PC-9 (cell line): ENCODE measurements at regions not wholly inside any gene's neighbourhood (a gene's known extent, or its start where the extent isn't known, plus 50 kb on each side); places are given as distances from the start of the nearest gene placed in this dataset.

Experiments
- BruUV-seq: library from RNA; stranded (reverse); fragments of 400-500 nt; replicated peaks from 2 replicates; lab custom pipeline; 2021; lab: Mats Ljungman, UMichigan
- CTCF ChIA-PET: fragments of 300-600 bp; sonication (Branson Sonifier 250); formaldehyde crosslinking; loops from one replicate; lab custom pipeline; 2022; ENCODE audit warnings: antibody characterized with exemption; lab: Charles Lee
- POLR2A ChIA-PET: fragments of 300-600 bp; sonication (Branson Sonifier 250); formaldehyde crosslinking; loops from one replicate; lab custom pipeline; 2022; ENCODE audit warnings: antibody characterized with exemption; ENCODE audit not compliant: unreplicated experiment; lab: Charles Lee
- DNase-seq, 2 experiments: peaks; one replicate each; pipeline versions ENCODE4 v3.0.0 to v3.0.0-alpha.2; 2015 to 2022; ENCODE audit warnings: mixed read lengths in 1 of 2
- H2AFZ ChIP-seq: fragments of 200-600 bp; sonication (generic); 2 replicates; pipeline ENCODE4 v1.8.1; 2017; ENCODE audit warnings: antibody characterized with exemption
- H3F3A ChIP-seq: fragments of 200-600 bp; sonication (generic); 2 replicates; pipeline ENCODE4 v1.8.1; 2017; ENCODE audit warnings: antibody characterized with exemption, mild to moderate bottlenecking, low read depth; ENCODE audit not compliant: insufficient read depth
- H3K27ac ChIP-seq: fragments of 200-600 bp; sonication (generic); 2 replicates; pipeline ENCODE4 v1.6.1; 2016; ENCODE audit warnings: mixed run types
- H3K27me3 ChIP-seq: fragments of 200-600 bp; sonication (generic); 2 replicates; pipeline ENCODE4 v1.6.1; 2016; ENCODE audit warnings: low read depth, mixed run types; ENCODE audit not compliant: insufficient read depth
- H3K36me3 ChIP-seq: fragments of 200-600 bp; sonication (generic); 2 replicates; pipeline ENCODE4 v1.6.1; 2016; ENCODE audit warnings: low read depth, mixed run types
- H3K4me1 ChIP-seq: fragments of 200-600 bp; sonication (generic); replicated peaks from 2 replicates; pipeline ENCODE4 v1.6.1; 2016; ENCODE audit warnings: mixed run types; ENCODE audit not compliant: insufficient read depth
- H3K4me2 ChIP-seq: fragments of 200-600 bp; sonication (generic); 2 replicates; pipeline ENCODE4 v1.6.1; 2017; ENCODE audit warnings: mixed run types
- H3K4me3 ChIP-seq: fragments of 200-600 bp; sonication (generic); 2 replicates; pipeline ENCODE4 v1.6.1; 2016; ENCODE audit warnings: mixed run types
- H3K79me2 ChIP-seq: fragments of 200-600 bp; sonication (generic); 2 replicates; pipeline ENCODE4 v1.6.1; 2017; ENCODE audit warnings: low read depth, mixed run types
- H3K9me2 ChIP-seq: fragments of 200-600 bp; sonication (generic); 2 replicates; pipeline ENCODE4 v1.8.1; 2017; ENCODE audit warnings: mild to moderate bottlenecking; ENCODE audit not compliant: insufficient read depth
- H3K9me3 ChIP-seq: fragments of 200-600 bp; sonication (generic); 2 replicates; pipeline ENCODE4 v1.8.1; 2016; ENCODE audit warnings: low read depth; ENCODE audit not compliant: insufficient read depth
- H4K20me1 ChIP-seq: fragments of 200-600 bp; sonication (generic); 2 replicates; pipeline ENCODE4 v1.8.1; 2017; ENCODE audit not compliant: insufficient read depth
- EZH2 ChIP-seq: fragments of 200-600 bp; sonication (generic); IDR thresholded peaks from 2 replicates; pipeline ENCODE4 v1.8.0; 2017; ENCODE audit warnings: antibody characterized with exemption, low read depth
- intact Hi-C: fragments of 100-400 bp; cut with micrococcal nuclease; formaldehyde crosslinking; loops from one replicate; pipeline ENCODE4 v1.10.0; 2022; ENCODE audit not compliant: unreplicated experiment
- TF ChIP-seq, protein P1 (sequence below): fragments of 200-600 bp; sonication (generic); conservative IDR thresholded peaks from 2 replicates; pipeline ENCODE4 v1.6.1; 2017; ENCODE audit warnings: mixed run types, antibody characterized with exemption, mild to moderate bottlenecking, moderate library complexity

DNA sequence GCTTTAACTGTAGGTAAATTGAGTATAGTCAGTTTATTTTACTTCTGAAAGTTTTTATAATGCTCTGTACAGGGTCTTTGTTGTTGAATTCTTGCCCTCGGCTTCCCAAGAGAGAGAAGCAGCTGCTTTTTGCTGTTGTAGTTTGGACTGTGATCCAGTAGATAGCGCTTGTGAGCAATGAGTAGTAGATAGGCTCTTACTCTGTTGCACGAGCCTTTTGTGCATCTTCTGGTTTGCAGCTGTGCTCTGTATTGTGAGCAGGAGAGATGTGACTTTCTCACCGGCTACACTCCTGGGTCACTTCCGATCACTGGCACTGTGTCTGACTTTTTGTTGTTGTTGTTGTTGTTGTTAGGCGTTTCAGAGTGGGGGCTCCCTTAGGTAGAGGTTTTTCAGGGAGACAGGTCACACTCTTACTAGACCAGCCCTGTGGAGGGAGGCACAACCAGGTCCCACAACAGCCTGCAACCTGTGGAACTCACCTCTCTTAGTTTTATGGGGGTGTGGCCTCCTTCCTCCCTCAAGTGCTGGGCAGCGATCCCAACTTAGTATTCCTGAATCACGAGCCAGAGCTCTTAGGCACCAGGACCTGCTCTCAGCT, 822.1 kb upstream of the GALNTL6 start:
- Histone ChIP-seq H3K79me2 (no peaks in the 10 kb centered on the region), H4K20me1 (no peaks in the 10 kb centered on the region), H3K4me2 (no peak overlapping the region), H2AFZ (no peak overlapping the region), H3K27me3 (no peaks in the 10 kb centered on the region), H3K27ac (no peak overlapping the region), H3K36me3 (no peaks in the 10 kb centered on the region), H3K9me2 (no peaks in the 10 kb centered on the region), H3F3A (no peaks in the 10 kb centered on the region), H3K9me3 (no peaks in the 10 kb centered on the region), H3K4me3 (no peak overlapping the region), H3K4me1 (no peaks in the 10 kb centered on the region)
- TF ChIP-seq, protein P1, sequence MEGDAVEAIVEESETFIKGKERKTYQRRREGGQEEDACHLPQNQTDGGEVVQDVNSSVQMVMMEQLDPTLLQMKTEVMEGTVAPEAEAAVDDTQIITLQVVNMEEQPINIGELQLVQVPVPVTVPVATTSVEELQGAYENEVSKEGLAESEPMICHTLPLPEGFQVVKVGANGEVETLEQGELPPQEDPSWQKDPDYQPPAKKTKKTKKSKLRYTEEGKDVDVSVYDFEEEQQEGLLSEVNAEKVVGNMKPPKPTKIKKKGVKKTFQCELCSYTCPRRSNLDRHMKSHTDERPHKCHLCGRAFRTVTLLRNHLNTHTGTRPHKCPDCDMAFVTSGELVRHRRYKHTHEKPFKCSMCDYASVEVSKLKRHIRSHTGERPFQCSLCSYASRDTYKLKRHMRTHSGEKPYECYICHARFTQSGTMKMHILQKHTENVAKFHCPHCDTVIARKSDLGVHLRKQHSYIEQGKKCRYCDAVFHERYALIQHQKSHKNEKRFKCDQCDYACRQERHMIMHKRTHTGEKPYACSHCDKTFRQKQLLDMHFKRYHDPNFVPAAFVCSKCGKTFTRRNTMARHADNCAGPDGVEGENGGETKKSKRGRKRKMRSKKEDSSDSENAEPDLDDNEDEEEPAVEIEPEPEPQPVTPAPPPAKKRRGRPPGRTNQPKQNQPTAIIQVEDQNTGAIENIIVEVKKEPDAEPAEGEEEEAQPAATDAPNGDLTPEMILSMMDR: peak; percentile 37; the same call in 1 of the 2 replicates
- TF ChIP-seq EZH2: no peak
- intact Hi-C loops: loop anchor here (10.0 kb wide), 1 partner anchor 1214 kb away; no protein-coding TSS in a partner anchor
- ChIA-PET POLR2A (no interaction called here), CTCF (no interaction called here)
- no TSS peak for BruUV-seq
- DNase-seq: no peak

DNA sequence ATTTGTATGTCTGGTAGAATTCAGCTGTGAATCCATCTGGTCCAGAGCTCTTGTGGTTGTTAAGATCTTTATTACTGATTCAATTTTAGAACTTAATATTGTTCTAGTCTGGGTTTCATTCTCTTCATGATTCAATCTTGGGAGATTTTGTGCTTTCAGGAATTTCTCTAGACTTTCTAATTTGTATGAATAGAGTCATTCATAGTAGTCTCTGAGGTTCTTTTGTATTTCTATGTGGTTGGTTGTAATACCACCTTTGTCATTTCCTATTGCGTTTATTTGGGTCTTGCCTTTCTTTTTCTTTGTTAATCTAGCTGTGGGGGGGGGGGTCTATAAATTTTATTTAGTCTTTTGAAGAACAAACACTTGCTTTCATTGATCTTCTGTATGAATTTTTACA, 824.8 kb upstream of the GALNTL6 start:
- H4K20me1 ChIP-seq: no peaks in the 10 kb centered on the region
- H3K27ac ChIP-seq: no peak overlapping the region
- H3K4me2 ChIP-seq: no peak overlapping the region
- H3K27me3 ChIP-seq: no peaks in the 10 kb centered on the region
- H2AFZ ChIP-seq: no peak overlapping the region
- no peaks in the 10 kb centered on the region for H3K4me1 ChIP-seq
- no peak for DNase-seq
- intact Hi-C loops: no loop called here
- ChIA-PET CTCF (interaction anchor here (0.6 kb wide), 1 partner anchor 365 kb away, joined by 4 read pairs; no protein-coding TSS in a partner anchor), POLR2A (no interaction called here)
- no TSS peak for BruUV-seq
- no peak overlapping the region for H3K4me3 ChIP-seq
- no peaks in the 10 kb centered on the region for H3K79me2 ChIP-seq
- TF ChIP-seq, protein P1: no peak
- no peak for TF ChIP-seq EZH2
- no peaks in the 10 kb centered on the region for H3K9me3 ChIP-seq
- H3K36me3 ChIP-seq: no peaks in the 10 kb centered on the region
- no peaks in the 10 kb centered on the region for H3F3A ChIP-seq
- no peaks in the 10 kb centered on the region for H3K9me2 ChIP-seq

DNA sequence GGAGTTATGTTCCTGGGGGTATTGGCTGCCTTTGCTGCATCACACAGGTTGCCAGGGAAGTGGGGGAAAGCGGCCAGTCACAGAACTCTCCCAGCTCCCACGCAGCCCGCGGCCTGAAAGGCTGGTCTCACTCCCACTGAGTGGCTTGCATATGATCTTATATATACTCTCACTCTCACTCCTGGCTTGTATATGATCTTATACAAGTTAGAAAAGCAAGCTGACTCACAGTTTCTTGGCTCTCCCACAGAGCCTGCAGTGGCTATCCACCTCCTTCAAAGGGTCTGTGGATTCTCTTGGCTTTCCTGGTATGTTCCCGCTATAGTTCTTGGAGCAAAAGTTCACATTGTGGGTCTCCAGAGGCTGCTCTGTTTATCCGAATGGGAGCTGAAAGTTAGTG, 833.5 kb upstream of the GALNTL6 start:
- intact Hi-C loops: no loop called here
- Histone ChIP-seq H3K4me3 (no peak overlapping the region), H3K9me2 (no peaks in the 10 kb centered on the region), H4K20me1 (no peaks in the 10 kb centered on the region), H3F3A (no peaks in the 10 kb centered on the region), H2AFZ (no peak overlapping the region), H3K27ac (no peak overlapping the region), H3K9me3 (no peaks in the 10 kb centered on the region), H3K4me2 (no peak overlapping the region), H3K27me3 (no peaks in the 10 kb centered on the region), H3K79me2 (no peaks in the 10 kb centered on the region), H3K4me1 (no peaks in the 10 kb centered on the region), H3K36me3 (no peaks in the 10 kb centered on the region)
- DNase-seq: no peak
- ChIA-PET POLR2A (no interaction called here), CTCF (no interaction called here)
- BruUV-seq: no TSS peak
- no peak for TF ChIP-seq EZH2
- TF ChIP-seq, protein P1: no peak
